ENCODE measurements at regions not wholly inside any gene's neighbourhood (a gene's known extent, or its start where the extent isn't known, plus 50 kb on each side); places are given as distances from the start of the nearest gene placed in this dataset.

- no peaks in the 10 kb centered on the region for H4K20me1 ChIP-seq (ENCODE audit: insufficient read depth, low read length)
- TF ChIP-seq CTCF (IDR thresholded peaks at IDR 0.05; ENCODE audit: insufficient read depth, low read depth, low read length), result no peak
- H3K4me1 ChIP-seq (ENCODE audit: insufficient read depth, low read length), result no peaks in the 10 kb centered on the region
- FAIRE-seq (no peak), DNase-seq (ENCODE audit: low read depth) (no peak)
- Mint-ChIP-seq H3K9me3 (ENCODE audit: unreplicated experiment) (no peaks in the 10 kb centered on the region), H3K4me3 (ENCODE audit: unreplicated experiment) (no peak overlapping the region), H3K27me3 (ENCODE audit: low read depth, unreplicated experiment) (peaks cover 27% of the 10 kb centered on the region), H3K4me1 (ENCODE audit: low read depth, unreplicated experiment) (no peaks in the 10 kb centered on the region), H3K36me3 (ENCODE audit: low read depth, unreplicated experiment) (no peaks in the 10 kb centered on the region), H3K27ac (ENCODE audit: unreplicated experiment) (no peak overlapping the region)
- no peak overlapping the region for H3K27ac ChIP-seq (ENCODE audit: low read depth, low read length)
- no peak overlapping the region for H3K4me2 ChIP-seq (ENCODE audit: low read length)
- no peaks in the 10 kb centered on the region for H3K27me3 ChIP-seq (ENCODE audit: insufficient read depth, low read length)
- H3K9ac ChIP-seq (ENCODE audit: low read length), result no peak overlapping the region
- H3K36me3 ChIP-seq (ENCODE audit: insufficient read depth, low read length), result no peaks in the 10 kb centered on the region
- no peak overlapping the region for H3K4me3 ChIP-seq (ENCODE audit: insufficient read depth, low read depth, low read length)
- H2AFZ ChIP-seq (ENCODE audit: low read depth, low read length), result no peak overlapping the region
- no peaks in the 10 kb centered on the region for H3K79me2 ChIP-seq (ENCODE audit: insufficient read depth, low read length)
- peaks cover 3% of the 10 kb centered on the region for H3K9me3 ChIP-seq (ENCODE audit: insufficient read depth, low read depth, low read length)
These were observed 279.3 kb upstream of the B3GAT1 start for GRCh38 chr11:134691295-134691873.

DNA sequence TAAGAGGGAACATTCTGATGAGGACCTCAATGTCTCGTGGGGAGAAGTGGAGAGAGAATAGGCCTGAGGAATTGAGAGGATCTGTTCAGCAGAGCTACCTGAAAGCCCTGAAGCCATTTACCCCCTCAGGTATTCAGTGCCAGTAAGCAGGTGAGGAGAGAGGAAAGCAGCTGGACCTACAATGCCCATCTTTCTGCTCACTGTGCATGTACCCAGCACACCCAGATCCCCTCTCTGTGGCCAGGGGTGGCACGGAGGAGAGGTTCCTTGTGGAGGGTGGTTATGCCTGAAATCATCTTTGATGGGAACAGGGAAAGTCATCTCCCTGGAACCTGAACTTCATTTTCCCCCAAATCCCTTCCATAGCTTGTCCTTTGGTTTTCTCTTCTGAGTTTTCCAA, 277.8 kb upstream of the B3GAT1 start:
- Mint-ChIP-seq H3K9me3 (ENCODE audit: unreplicated experiment) (no peaks in the 10 kb centered on the region), H3K36me3 (ENCODE audit: low read depth, unreplicated experiment) (no peaks in the 10 kb centered on the region), H3K4me1 (ENCODE audit: low read depth, unreplicated experiment) (no peaks in the 10 kb centered on the region), H3K27me3 (ENCODE audit: low read depth, unreplicated experiment) (peaks cover 22% of the 10 kb centered on the region), H3K4me3 (ENCODE audit: unreplicated experiment) (no peak overlapping the region), H3K27ac (ENCODE audit: unreplicated experiment) (no peak overlapping the region)
- no peak overlapping the region for H3K4me3 ChIP-seq (ENCODE audit: insufficient read depth, low read depth, low read length)
- H3K27ac ChIP-seq (ENCODE audit: low read depth, low read length), result no peak overlapping the region
- H4K20me1 ChIP-seq (ENCODE audit: insufficient read depth, low read length), result no peaks in the 10 kb centered on the region
- no peak overlapping the region for H3K4me2 ChIP-seq (ENCODE audit: low read length)
- H3K9ac ChIP-seq (ENCODE audit: low read length), result no peak overlapping the region
- DNase-seq (ENCODE audit: low read depth), result no peak
- peaks cover 3% of the 10 kb centered on the region for H3K9me3 ChIP-seq (ENCODE audit: insufficient read depth, low read depth, low read length)
- H3K36me3 ChIP-seq (ENCODE audit: insufficient read depth, low read length), result no peaks in the 10 kb centered on the region
- no peaks in the 10 kb centered on the region for H3K79me2 ChIP-seq (ENCODE audit: insufficient read depth, low read length)
- no peaks in the 10 kb centered on the region for H3K27me3 ChIP-seq (ENCODE audit: insufficient read depth, low read length)
- H3K4me1 ChIP-seq (ENCODE audit: insufficient read depth, low read length), result no peaks in the 10 kb centered on the region
- FAIRE-seq, result no peak
- H2AFZ ChIP-seq (ENCODE audit: low read depth, low read length), result no peak overlapping the region
- no peak for TF ChIP-seq EZH2 (IDR thresholded peaks at IDR 0.05; ENCODE audit: insufficient read depth, low read length)
- no peak for TF ChIP-seq CTCF (IDR thresholded peaks at IDR 0.05; ENCODE audit: insufficient read depth, low read depth, low read length)

DNA sequence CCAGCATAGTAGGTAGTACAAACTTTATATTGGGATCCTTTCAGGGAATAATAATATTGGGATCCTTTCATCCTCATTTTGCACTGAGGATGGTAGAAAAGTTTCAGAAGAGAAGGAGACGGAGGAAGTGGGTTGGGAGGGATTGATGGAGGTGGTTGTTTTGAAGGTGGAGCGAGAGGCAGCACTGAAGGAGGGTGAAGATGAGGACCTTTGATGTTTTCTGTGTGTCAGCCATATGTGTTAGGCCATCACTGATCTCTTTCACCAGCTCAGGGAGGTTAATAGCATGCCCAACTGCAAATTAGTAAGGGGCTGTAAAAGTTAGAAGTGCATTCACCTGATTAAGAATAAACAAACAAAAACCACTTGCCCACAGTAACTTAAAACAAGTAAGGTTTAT, 275.5 kb upstream of the B3GAT1 start:
- H2AFZ ChIP-seq (ENCODE audit: low read depth, low read length), result no peak overlapping the region
- no peaks in the 10 kb centered on the region for H3K4me1 ChIP-seq (ENCODE audit: insufficient read depth, low read length)
- no peak overlapping the region for H3K9ac ChIP-seq (ENCODE audit: low read length)
- TF ChIP-seq CTCF (IDR thresholded peaks at IDR 0.05; ENCODE audit: insufficient read depth, low read depth, low read length), result no peak
- TF ChIP-seq EZH2 (IDR thresholded peaks at IDR 0.05; ENCODE audit: insufficient read depth, low read length), result no peak
- H4K20me1 ChIP-seq (ENCODE audit: insufficient read depth, low read length), result no peaks in the 10 kb centered on the region
- FAIRE-seq, result no peak
- H3K4me2 ChIP-seq (ENCODE audit: low read length), result no peak overlapping the region
- Mint-ChIP-seq H3K27me3 (ENCODE audit: low read depth, unreplicated experiment) (peaks cover 30% of the 10 kb centered on the region), H3K4me1 (ENCODE audit: low read depth, unreplicated experiment) (peaks cover 7% of the 10 kb centered on the region), H3K27ac (ENCODE audit: unreplicated experiment) (no peak overlapping the region), H3K36me3 (ENCODE audit: low read depth, unreplicated experiment) (no peaks in the 10 kb centered on the region), H3K9me3 (ENCODE audit: unreplicated experiment) (no peaks in the 10 kb centered on the region), H3K4me3 (ENCODE audit: unreplicated experiment) (no peak overlapping the region)
- H3K36me3 ChIP-seq (ENCODE audit: insufficient read depth, low read length), result no peaks in the 10 kb centered on the region
- peaks cover 3% of the 10 kb centered on the region for H3K9me3 ChIP-seq (ENCODE audit: insufficient read depth, low read depth, low read length)
- H3K27me3 ChIP-seq (ENCODE audit: insufficient read depth, low read length), result no peaks in the 10 kb centered on the region
- no peaks in the 10 kb centered on the region for H3K79me2 ChIP-seq (ENCODE audit: insufficient read depth, low read length)
- no peak overlapping the region for H3K27ac ChIP-seq (ENCODE audit: low read depth, low read length)
- H3K4me3 ChIP-seq (ENCODE audit: insufficient read depth, low read depth, low read length), result no peak overlapping the region
- DNase-seq (ENCODE audit: low read depth), result no peak

Measured in astrocyte (in vitro differentiated cells and primary cell).